HT1080 (cell line): ENCODE measurements at regions not wholly inside any gene's neighbourhood (a gene's known extent, or its start where the extent isn't known, plus 50 kb on each side); places are given as distances from the start of the nearest gene placed in this dataset. TPM values are rescaled to one million over a fixed set of nuclear protein-coding genes. Genes with fewer than 3 reads are reported as not detected.
"Not testable (repeated sequence)": the region's sequence is repeated elsewhere in the genome, so short reads cannot be mapped to it uniquely, and the experiment has no call there.

ENCODE experiments used
- DNase-seq: peaks from one replicate; pipeline ENCODE4 v3.0.0-alpha.2; 2015; ENCODE audit warnings: low read depth
- small RNA-seq: library from RNA; depleted of rRNA; stranded (forward); fragments of <200 nt; gene quantifications from one replicate; pipeline ENCODE3, GENCODE V24; 2014

- DNase-seq, result not testable (repeated sequence)
Observed at GRCh38 chr1:206404309-206405027, 65.8 kb upstream of the IKBKE start.

GRCh38 chr1:206405282-206405681 lies 65.0 kb upstream of the IKBKE start:
- DNase-seq, result not testable (repeated sequence)

- DNase-seq, result not testable (repeated sequence)
Observed at GRCh38 chr1:206408371-206409288, 61.6 kb upstream of the IKBKE start.

DNA sequence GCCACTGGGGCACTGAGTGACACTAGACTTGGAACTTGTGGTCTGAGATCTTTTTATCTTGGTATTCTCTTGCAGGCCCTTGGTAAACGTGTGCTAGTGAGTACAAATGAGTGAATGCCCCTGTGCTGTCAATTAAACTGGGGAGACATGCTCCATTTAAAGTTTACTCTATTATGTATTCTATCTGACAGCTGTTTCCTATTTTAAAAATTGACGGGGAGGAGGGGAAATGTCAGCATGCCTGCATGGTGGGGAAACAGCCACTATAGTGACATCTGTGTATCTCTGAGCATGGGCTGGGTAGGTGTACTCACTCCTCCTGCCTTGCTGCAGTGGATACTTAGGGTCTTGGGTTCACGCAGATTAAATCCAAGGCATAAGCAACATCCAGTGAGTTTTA lies 59.0 kb upstream of the IKBKE start:
- no peak for DNase-seq

GRCh38 chr1:206415942-206416341 lies 54.3 kb upstream of the IKBKE start:
- DNase-seq, result no peak

DNA sequence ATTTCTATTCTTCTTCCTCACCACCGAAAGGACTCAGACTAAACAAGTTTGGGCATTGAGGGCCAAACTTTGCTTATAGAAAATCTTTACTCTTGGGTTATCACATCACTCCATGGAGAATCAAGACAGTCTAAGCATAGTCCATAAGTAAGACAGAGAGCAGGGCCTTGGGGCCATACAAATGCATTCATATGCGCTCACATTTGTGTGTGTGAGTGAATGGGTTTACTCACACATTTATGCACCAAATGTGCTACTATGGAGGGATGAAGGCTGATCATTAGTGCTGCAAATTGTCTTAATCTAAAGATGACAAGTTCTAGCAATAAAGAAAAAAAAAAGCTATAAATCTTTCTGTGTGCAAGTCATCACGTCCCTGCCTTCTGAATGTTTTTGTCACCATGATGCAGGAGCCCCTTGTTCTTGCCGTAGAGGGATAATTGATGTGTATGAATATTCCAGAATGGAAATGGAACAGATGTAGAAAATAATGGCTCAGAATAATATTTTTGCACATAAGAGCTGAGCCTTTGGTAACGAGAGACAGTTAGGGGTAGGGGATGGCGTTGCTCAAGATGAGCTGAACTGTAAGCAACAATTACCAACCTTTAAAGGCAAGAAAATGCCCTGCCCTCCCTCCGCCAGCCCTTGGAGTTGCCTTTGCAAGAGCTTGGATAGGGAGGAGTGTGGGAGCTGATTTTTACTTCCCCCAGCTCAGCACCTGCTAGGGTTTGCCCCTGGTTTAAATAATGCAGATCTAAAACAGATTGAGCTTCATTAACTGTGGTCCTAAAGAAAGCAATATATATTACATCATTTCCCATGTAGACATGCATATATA lies 52.3 kb upstream of the IKBKE start:
- no peak for DNase-seq

DNA sequence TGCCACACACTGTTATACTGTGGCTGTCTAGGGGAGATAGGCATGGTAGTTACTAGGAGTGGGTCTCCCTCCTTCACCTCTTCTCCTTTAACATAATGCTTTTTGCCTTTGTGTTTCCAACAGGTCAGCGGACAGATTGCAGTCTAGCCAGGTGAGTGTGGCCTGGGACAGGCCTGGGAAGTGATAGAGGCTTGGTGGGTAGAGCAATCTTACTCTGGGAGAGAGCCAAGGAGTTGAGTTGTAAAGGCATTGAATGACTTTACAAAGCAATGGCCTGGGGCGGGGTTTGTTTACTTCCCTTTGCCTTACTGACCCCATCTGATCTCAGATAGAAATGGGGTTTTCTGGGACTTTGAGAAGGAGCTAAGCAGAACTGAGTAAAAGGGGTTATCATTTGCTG lies 51.0 kb upstream of the IKBKE start:
- DNase-seq, result no peak

- DNase-seq, result no peak
Observed at GRCh38 chr1:206419783-206420182, 50.5 kb upstream of the IKBKE start.

DNA sequence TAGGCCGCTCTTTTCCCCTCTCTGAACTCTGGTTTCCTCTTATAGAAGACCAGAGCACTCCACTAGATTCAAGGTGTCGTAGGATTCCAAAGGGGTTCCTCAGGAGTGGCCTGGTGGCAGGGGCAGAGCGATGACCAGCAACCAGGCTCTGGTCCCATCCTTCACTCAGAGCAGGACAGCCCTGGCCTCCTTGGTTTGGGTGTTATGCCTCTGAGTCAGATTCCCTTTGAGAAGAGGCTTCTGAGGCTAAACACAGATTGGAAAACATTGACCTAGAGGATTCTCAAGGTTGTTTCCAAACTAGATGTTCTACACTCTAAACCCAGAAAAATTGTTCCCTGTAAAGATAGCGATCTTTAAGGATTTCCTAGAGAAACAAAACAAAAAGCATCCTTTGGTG lies 49.8 kb upstream of the IKBKE start:
- no peak for DNase-seq

Small RNAs in the stretch of these regions (small RNA-seq; reads per million reads assigned to genes)
- not detected for gene AC244023.1
